ENCODE measurements at regions not wholly inside any gene's neighbourhood (a gene's known extent, or its start where the extent isn't known, plus 50 kb on each side); places are given as distances from the start of the nearest gene placed in this dataset.

GRCh38 chr22:35475545-35475944, 65.1 kb upstream of the RASD2 start:
- ChIA-PET POLR2A (no interaction called here), CTCF (no interaction called here)
- peaks cover 4% of the 10 kb centered on the region for H3F3A ChIP-seq (replicated peaks; ENCODE audit: insufficient read depth)
- no peak overlapping the region for H3K4me3 ChIP-seq (ENCODE audit: low read depth in 2 of 2, low read length in 1 of 2)
- H3K9me3 ChIP-seq, result no peaks in the 10 kb centered on the region
- no peaks in the 10 kb centered on the region for H3K27me3 ChIP-seq (ENCODE audit: insufficient read depth)
- TF ChIP-seq CHD2 (IDR thresholded peaks at IDR 0.05; ENCODE audit: low read length, partially characterized antibody) (no peak), REST (IDR thresholded peaks at IDR 0.05; ENCODE audit: low read depth, low read length) (no peak), RCOR1 (IDR thresholded peaks at IDR 0.05; ENCODE audit: low read length) (no peak), FOSL2 (IDR thresholded peaks at IDR 0.05; ENCODE audit: borderline replicate concordance, low read depth) (no peak), CTCF (IDR thresholded peaks at IDR 0.05) (no peak), GATA2 (CRISPR knock-in tag; IDR thresholded peaks at IDR 0.05) (no peak), SIN3A (IDR thresholded peaks at IDR 0.05; ENCODE audit: borderline replicate concordance, low read depth, low read length) (no peak), GABPA (IDR thresholded peaks at IDR 0.05; ENCODE audit: low read depth) (no peak), JUND (IDR thresholded peaks at IDR 0.05) (no peak), YY1 (IDR thresholded peaks at IDR 0.05; ENCODE audit: low read depth) (no peak), TCF12 (IDR thresholded peaks at IDR 0.05) (no peak), EZH2phosphoT487 (IDR thresholded peaks at IDR 0.05; ENCODE audit: borderline replicate concordance, low read depth) (no peak), IRF3 (IDR thresholded peaks at IDR 0.05; ENCODE audit: low read depth, low read length) (no peak), FOXM1 (IDR thresholded peaks at IDR 0.05; ENCODE audit: low read depth) (no peak), ELF1 (IDR thresholded peaks at IDR 0.05) (no peak), NFIC (IDR thresholded peaks at IDR 0.05; ENCODE audit: borderline replicate concordance) (no peak), ZBTB33 (IDR thresholded peaks at IDR 0.05; ENCODE audit: borderline replicate concordance, low read depth) (no peak), EP300 (IDR thresholded peaks at IDR 0.05; ENCODE audit: borderline replicate concordance in 1 of 2, low read depth in 1 of 2, low read length in 1 of 2) (no peak)
- TF ChIP-seq, protein P1, sequence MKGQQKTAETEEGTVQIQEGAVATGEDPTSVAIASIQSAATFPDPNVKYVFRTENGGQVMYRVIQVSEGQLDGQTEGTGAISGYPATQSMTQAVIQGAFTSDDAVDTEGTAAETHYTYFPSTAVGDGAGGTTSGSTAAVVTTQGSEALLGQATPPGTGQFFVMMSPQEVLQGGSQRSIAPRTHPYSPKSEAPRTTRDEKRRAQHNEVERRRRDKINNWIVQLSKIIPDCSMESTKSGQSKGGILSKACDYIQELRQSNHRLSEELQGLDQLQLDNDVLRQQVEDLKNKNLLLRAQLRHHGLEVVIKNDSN (IDR thresholded peaks at IDR 0.05; ENCODE audit: borderline replicate concordance, low read depth), result no peak
- TF ChIP-seq, protein P2, sequence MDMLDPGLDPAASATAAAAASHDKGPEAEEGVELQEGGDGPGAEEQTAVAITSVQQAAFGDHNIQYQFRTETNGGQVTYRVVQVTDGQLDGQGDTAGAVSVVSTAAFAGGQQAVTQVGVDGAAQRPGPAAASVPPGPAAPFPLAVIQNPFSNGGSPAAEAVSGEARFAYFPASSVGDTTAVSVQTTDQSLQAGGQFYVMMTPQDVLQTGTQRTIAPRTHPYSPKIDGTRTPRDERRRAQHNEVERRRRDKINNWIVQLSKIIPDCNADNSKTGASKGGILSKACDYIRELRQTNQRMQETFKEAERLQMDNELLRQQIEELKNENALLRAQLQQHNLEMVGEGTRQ (IDR thresholded peaks at IDR 0.05; ENCODE audit: borderline replicate concordance, low read depth, low read length), result no peak
- no peak overlapping the region for H3K27ac ChIP-seq (ENCODE audit: low read depth in 2 of 2, low read length in 1 of 2)
- H3K9ac ChIP-seq, result no peak overlapping the region
- H3K4me1 ChIP-seq (ENCODE audit: control insufficient read depth in 1 of 2, insufficient read depth in 2 of 2, low read depth in 1 of 2, low read length in 1 of 2), result peaks cover 17 to 39% of the 10 kb centered on the region in 2 experiments; a peak in 3 of 4 replicates
- no peaks in the 10 kb centered on the region for H3K36me3 ChIP-seq (replicated peaks in 1 of 2; ENCODE audit: control insufficient read depth in 1 of 2, insufficient read depth in 2 of 2, low read length in 1 of 2)
- H2AFZ ChIP-seq (ENCODE audit: low read depth), result no peak overlapping the region
- WGBS (ENCODE audit: low lambda C conversion rate), result 65% methylated on average over 9 of the region's 10 CpGs
- DNase-seq, result no peak
- H3K9me2 ChIP-seq, result no peaks in the 10 kb centered on the region
- H3K79me2 ChIP-seq (ENCODE audit: insufficient read depth), result no peaks in the 10 kb centered on the region
- no peak overlapping the region for H3K4me2 ChIP-seq
- H4K20me1 ChIP-seq (ENCODE audit: insufficient read depth), result no peaks in the 10 kb centered on the region

Data from SK-N-SH (cell line).